ENCODE measurements at regions not wholly inside any gene's neighbourhood (a gene's known extent, or its start where the extent isn't known, plus 50 kb on each side); places are given as distances from the start of the nearest gene placed in this dataset.

- no peak overlapping the region for H3K27ac ChIP-seq (replicated peaks)
- no peak for TF ChIP-seq CTCF (IDR thresholded peaks at IDR 0.05; ENCODE audit: insufficient read depth, low read length)
- TF ChIP-seq GABPA (IDR thresholded peaks at IDR 0.05; ENCODE audit: low read depth) = no peak
- no peak for TF ChIP-seq REST (IDR thresholded peaks at IDR 0.05; ENCODE audit: insufficient replicate concordance, low read depth)
- no peak for TF ChIP-seq SPI1 (IDR thresholded peaks at IDR 0.05; ENCODE audit: borderline replicate concordance, low read depth)
- TF ChIP-seq POLR2AphosphoS5 (IDR thresholded peaks at IDR 0.05; ENCODE audit: low read depth) = no peak
- no peaks in the 10 kb centered on the region for H3K27me3 ChIP-seq (ENCODE audit: insufficient read depth, poor library complexity, severe bottlenecking)
- DNase-seq (ENCODE audit: low read depth in 1 of 2, low spot score in 1 of 2) = no peak
- no peak overlapping the region for H3K4me3 ChIP-seq (replicated peaks; ENCODE audit: insufficient read depth, low read length)
These were observed 895.6 kb upstream of the MAP3K7 start for GRCh38 chr6:91482498-91482897.

- no peak overlapping the region for H3K27ac ChIP-seq (replicated peaks)
- TF ChIP-seq CTCF (IDR thresholded peaks at IDR 0.05; ENCODE audit: insufficient read depth, low read length) (no peak), SPI1 (IDR thresholded peaks at IDR 0.05; ENCODE audit: borderline replicate concordance, low read depth) (no peak), POLR2AphosphoS5 (IDR thresholded peaks at IDR 0.05; ENCODE audit: low read depth) (no peak), GABPA (IDR thresholded peaks at IDR 0.05; ENCODE audit: low read depth) (no peak), REST (IDR thresholded peaks at IDR 0.05; ENCODE audit: insufficient replicate concordance, low read depth) (no peak)
- no peaks in the 10 kb centered on the region for H3K27me3 ChIP-seq (ENCODE audit: insufficient read depth, poor library complexity, severe bottlenecking)
- no peak for DNase-seq (ENCODE audit: low read depth in 1 of 2, low spot score in 1 of 2)
- H3K4me3 ChIP-seq (replicated peaks; ENCODE audit: insufficient read depth, low read length) = no peak overlapping the region
These were observed 893.5 kb upstream of the MAP3K7 start for GRCh38 chr6:91480402-91480801.

GRCh38 chr6:91477688-91478087, 890.8 kb upstream of the MAP3K7 start:
- DNase-seq (ENCODE audit: low read depth in 1 of 2, low spot score in 1 of 2) = no peak
- Histone ChIP-seq H3K4me3 (replicated peaks; ENCODE audit: insufficient read depth, low read length) (no peak overlapping the region), H3K27me3 (ENCODE audit: insufficient read depth, poor library complexity, severe bottlenecking) (no peaks in the 10 kb centered on the region), H3K27ac (replicated peaks) (no peak overlapping the region)
- no peak for TF ChIP-seq GABPA (IDR thresholded peaks at IDR 0.05; ENCODE audit: low read depth)
- no peak for TF ChIP-seq POLR2AphosphoS5 (IDR thresholded peaks at IDR 0.05; ENCODE audit: low read depth)
- no peak for TF ChIP-seq CTCF (IDR thresholded peaks at IDR 0.05; ENCODE audit: insufficient read depth, low read length)
- TF ChIP-seq REST (IDR thresholded peaks at IDR 0.05; ENCODE audit: insufficient replicate concordance, low read depth) = no peak
- TF ChIP-seq SPI1 (IDR thresholded peaks at IDR 0.05; ENCODE audit: borderline replicate concordance, low read depth) = no peak
